Sigmoid colon (tissue), 4 donors: ENCODE measurements at regions not wholly inside any gene's neighbourhood (a gene's known extent, or its start where the extent isn't known, plus 50 kb on each side); places are given as distances from the start of the nearest gene placed in this dataset.

Source experiments
- CTCF ChIP-seq, 4 experiments: fragments of 450-650 bp in 3 of 4; fragments of 200-600 bp in 1 of 4; IDR thresholded peaks; one replicate each; pipeline ENCODE4 v1.5.1; 2016 to 2019; ENCODE audit warnings: antibody characterized with exemption in 4 of 4, mild to moderate bottlenecking in 3 of 4, moderate library complexity in 2 of 4
- EP300 ChIP-seq, 4 donors: sonication (generic); formaldehyde crosslinking; IDR thresholded peaks; one replicate each; pipeline ENCODE4 v1.6.1; 2017; ENCODE audit warnings: antibody characterized with exemption in 4 of 4
- POLR2A ChIP-seq, 2 donors: fragments of 450-650 bp; IDR thresholded peaks; one replicate each; pipeline ENCODE4 v1.6.1; 2016; ENCODE audit warnings: antibody characterized with exemption in 2 of 2, mild to moderate bottlenecking in 2 of 2, moderate library complexity in 2 of 2
- POLR2AphosphoS5 ChIP-seq, 4 donors: sonication (generic); formaldehyde crosslinking; IDR thresholded peaks; one replicate each; pipeline ENCODE4 v1.6.1; 2017; ENCODE audit warnings: antibody characterized with exemption in 4 of 4

- TF ChIP-seq CTCF (IDR thresholded peaks at IDR 0.05) (no peak), POLR2AphosphoS5 (IDR thresholded peaks at IDR 0.05) (no peak), POLR2A (IDR thresholded peaks at IDR 0.05) (no peak), EP300 (IDR thresholded peaks at IDR 0.05) (no peak)
Measured at GRCh38 chr6:865846-866245, 172.9 kb upstream of the EXOC2 start.
